ENCODE measurements at regions not wholly inside any gene's neighbourhood (a gene's known extent, or its start where the extent isn't known, plus 50 kb on each side); places are given as distances from the start of the nearest gene placed in this dataset.

DNA sequence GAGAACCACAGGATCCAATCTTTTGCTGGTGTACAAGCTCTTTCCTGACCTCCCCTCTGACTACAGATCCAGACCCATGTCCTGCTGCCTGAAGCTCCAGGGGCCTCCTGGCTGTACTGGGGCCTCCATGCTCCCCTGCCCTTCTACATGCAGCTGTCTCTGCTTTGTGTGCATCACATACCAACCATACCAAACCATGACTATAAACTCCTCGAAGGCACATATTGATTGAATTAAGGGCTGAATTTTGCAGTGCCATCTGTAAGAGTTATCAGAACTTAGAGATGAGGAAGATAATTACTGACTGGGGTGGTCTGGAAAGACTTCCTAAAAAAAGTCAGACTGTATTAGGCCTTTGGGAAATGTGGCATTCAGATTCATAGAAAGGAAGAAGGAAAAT lies 139.9 kb upstream of the CXCR4 start:
- DNase-seq, result no peak
- no peak overlapping the region for H3K4me3 Mint-ChIP-seq
- H3K27ac Mint-ChIP-seq, result no peak overlapping the region
- H3K36me3 Mint-ChIP-seq, result no peaks in the 10 kb centered on the region
- Histone ChIP-seq H3K27me3 (ENCODE audit: control insufficient read depth, insufficient read depth, low read length) (no peaks in the 10 kb centered on the region), H3K9me3 (ENCODE audit: control insufficient read depth, insufficient read depth, low read length) (no peaks in the 10 kb centered on the region), H3K36me3 (ENCODE audit: control insufficient read depth, insufficient read depth, low read length) (no peaks in the 10 kb centered on the region), H3K4me1 (ENCODE audit: control insufficient read depth, insufficient read depth, low read length) (peaks cover 14% of the 10 kb centered on the region), H3K4me3 (ENCODE audit: low read length) (no peak overlapping the region), H3K27ac (ENCODE audit: low read length) (no peak overlapping the region)
- intact Hi-C loops (cut with micrococcal nuclease), result no loop called here
- H3K27me3 Mint-ChIP-seq (ENCODE audit: low read depth in 2 of 2), result peaks cover 0 to 8% of the 10 kb centered on the region in 2 donors
- no peak for ATAC-seq
- WGBS (ENCODE audit: insufficient coverage), result 100% methylated on average over 1 of the region's 1 CpG
- H3K9me3 Mint-ChIP-seq, result no peaks in the 10 kb centered on the region
- TF ChIP-seq, protein P1, sequence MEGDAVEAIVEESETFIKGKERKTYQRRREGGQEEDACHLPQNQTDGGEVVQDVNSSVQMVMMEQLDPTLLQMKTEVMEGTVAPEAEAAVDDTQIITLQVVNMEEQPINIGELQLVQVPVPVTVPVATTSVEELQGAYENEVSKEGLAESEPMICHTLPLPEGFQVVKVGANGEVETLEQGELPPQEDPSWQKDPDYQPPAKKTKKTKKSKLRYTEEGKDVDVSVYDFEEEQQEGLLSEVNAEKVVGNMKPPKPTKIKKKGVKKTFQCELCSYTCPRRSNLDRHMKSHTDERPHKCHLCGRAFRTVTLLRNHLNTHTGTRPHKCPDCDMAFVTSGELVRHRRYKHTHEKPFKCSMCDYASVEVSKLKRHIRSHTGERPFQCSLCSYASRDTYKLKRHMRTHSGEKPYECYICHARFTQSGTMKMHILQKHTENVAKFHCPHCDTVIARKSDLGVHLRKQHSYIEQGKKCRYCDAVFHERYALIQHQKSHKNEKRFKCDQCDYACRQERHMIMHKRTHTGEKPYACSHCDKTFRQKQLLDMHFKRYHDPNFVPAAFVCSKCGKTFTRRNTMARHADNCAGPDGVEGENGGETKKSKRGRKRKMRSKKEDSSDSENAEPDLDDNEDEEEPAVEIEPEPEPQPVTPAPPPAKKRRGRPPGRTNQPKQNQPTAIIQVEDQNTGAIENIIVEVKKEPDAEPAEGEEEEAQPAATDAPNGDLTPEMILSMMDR (IDR thresholded peaks at IDR 0.05), result no peak
- no peaks in the 10 kb centered on the region for H3K4me1 Mint-ChIP-seq

DNA sequence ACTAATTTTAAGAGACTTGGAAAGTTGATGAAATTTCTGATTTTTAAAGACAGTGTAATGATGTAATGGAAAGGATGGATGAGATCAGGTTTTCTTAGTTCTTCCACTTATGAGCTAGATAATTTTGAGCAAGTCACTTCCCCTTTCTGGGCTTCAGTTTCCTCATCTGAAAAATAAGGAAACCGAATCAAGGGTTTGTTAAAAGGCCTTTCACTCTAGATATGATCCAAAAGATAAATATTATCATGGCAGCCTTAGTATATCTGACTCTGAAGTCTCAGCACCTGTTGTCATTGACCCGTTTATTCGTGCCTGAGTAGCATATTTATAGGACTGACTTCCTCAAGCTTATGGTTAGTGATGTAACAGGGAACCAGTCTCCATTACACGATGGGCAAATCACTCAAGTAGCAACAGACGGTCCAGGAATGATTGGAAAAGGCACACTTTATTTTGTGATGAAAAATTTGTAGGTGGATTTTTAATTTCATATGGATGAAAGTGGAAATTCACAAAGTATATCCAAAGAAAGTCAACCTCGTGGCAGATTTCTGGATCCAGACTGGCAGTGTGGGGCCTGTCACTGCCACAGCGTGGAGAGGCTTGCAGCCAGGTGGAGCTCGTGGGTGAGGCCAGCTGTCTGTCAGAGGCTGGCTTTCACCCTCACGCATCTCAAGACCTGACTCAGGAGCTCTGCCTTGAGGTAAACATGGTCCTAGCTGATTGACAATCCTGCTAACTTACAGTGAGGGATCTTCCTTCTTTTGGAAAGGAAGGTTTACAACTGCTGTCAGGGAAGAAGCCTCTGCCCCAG lies 137.9 kb upstream of the CXCR4 start:
- H3K9me3 Mint-ChIP-seq, result no peaks in the 10 kb centered on the region
- Histone ChIP-seq H3K36me3 (ENCODE audit: control insufficient read depth, insufficient read depth, low read length) (no peaks in the 10 kb centered on the region), H3K27me3 (ENCODE audit: control insufficient read depth, insufficient read depth, low read length) (no peaks in the 10 kb centered on the region), H3K9me3 (ENCODE audit: control insufficient read depth, insufficient read depth, low read length) (no peaks in the 10 kb centered on the region), H3K4me3 (ENCODE audit: low read length) (no peak overlapping the region), H3K27ac (ENCODE audit: low read length) (peak overlapping the region; percentile 23), H3K4me1 (ENCODE audit: control insufficient read depth, insufficient read depth, low read length) (peaks cover 17% of the 10 kb centered on the region)
- WGBS (ENCODE audit: insufficient coverage), result 62% methylated on average over 9 of the region's 9 CpGs
- H3K36me3 Mint-ChIP-seq, result no peaks in the 10 kb centered on the region
- ATAC-seq, result peak in 2 of 3 donors; percentile 24 to 85
- intact Hi-C loops (cut with micrococcal nuclease), result no loop called here
- H3K4me3 Mint-ChIP-seq, result no peak overlapping the region
- peaks cover 14% of the 10 kb centered on the region in 2 donors for H3K4me1 Mint-ChIP-seq
- no peak overlapping the region for H3K27ac Mint-ChIP-seq
- TF ChIP-seq, protein P1 (IDR thresholded peaks at IDR 0.05), result no peak
- peak in 1 of 2 donors; percentile 62 for DNase-seq
- H3K27me3 Mint-ChIP-seq (ENCODE audit: low read depth in 2 of 2), result peaks cover 8% of the 10 kb centered on the region in 2 donors

DNA sequence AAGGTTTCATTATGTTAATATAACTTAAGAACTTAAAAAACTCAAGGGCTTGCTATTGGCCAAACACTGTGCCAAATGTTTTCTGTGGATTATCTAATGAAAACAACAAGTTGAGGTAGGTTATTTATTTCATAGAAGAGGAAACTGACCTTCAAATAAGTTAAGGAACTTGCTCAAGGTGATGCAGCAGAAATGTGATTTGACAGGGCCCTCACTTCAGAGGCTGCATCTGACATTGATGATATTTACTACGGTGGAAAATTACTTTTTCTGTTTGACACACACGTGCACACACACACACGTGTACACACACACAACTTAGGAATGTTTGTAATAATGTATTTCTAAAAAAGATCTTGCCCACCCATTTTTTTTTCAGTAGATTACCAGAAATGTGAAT lies 137.2 kb upstream of the CXCR4 start:
- Mint-ChIP-seq H3K27ac (no peak overlapping the region), H3K9me3 (no peaks in the 10 kb centered on the region), H3K4me1 (peaks cover 21% of the 10 kb centered on the region in 2 donors), H3K36me3 (no peaks in the 10 kb centered on the region), H3K4me3 (no peak overlapping the region), H3K27me3 (ENCODE audit: low read depth in 2 of 2) (peaks cover 8% of the 10 kb centered on the region in 2 donors)
- peaks cover 17% of the 10 kb centered on the region for H3K4me1 ChIP-seq (ENCODE audit: control insufficient read depth, insufficient read depth, low read length)
- H3K36me3 ChIP-seq (ENCODE audit: control insufficient read depth, insufficient read depth, low read length), result no peaks in the 10 kb centered on the region
- TF ChIP-seq, protein P1 (IDR thresholded peaks at IDR 0.05), result no peak
- H3K4me3 ChIP-seq (ENCODE audit: low read length), result no peak overlapping the region
- WGBS (ENCODE audit: insufficient coverage), result no CpG with 5 or more reads among the region's 3 CpGs
- peak overlapping the region; percentile 34 for H3K27ac ChIP-seq (ENCODE audit: low read length)
- ATAC-seq (no peak), DNase-seq (no peak)
- H3K9me3 ChIP-seq (ENCODE audit: control insufficient read depth, insufficient read depth, low read length), result no peaks in the 10 kb centered on the region
- no peaks in the 10 kb centered on the region for H3K27me3 ChIP-seq (ENCODE audit: control insufficient read depth, insufficient read depth, low read length)
- intact Hi-C loops (cut with micrococcal nuclease), result no loop called here

DNA sequence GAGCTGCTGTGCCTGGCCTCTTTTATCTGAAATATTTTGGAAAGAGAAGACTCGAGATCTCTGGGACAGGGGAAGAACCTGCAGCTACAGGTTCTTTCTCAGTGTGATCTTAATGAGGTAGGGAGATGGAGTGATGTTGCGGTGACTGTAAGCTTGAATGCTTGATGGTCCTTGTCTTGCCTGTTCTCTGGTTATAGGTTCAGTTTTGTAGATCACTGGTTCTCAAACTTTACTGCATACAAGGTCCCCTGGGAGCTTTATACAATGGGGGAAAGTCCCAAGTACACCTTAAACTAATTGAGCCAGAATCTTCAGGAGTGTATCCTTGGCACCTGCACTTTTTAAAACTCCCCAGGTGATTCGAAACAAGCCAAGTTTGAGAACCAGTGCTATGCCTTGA lies 136.7 kb upstream of the CXCR4 start:
- peak overlapping the region; percentile 34 for H3K27ac ChIP-seq (ENCODE audit: low read length)

More for the DNA sequence above, 136.7 kb upstream of the CXCR4 start:
- Mint-ChIP-seq H3K27me3 (ENCODE audit: low read depth in 2 of 2) (peaks cover 8% of the 10 kb centered on the region in 2 donors), H3K9me3 (no peaks in the 10 kb centered on the region), H3K27ac (no peak overlapping the region), H3K4me1 (peaks cover 21 to 23% of the 10 kb centered on the region in 2 donors), H3K4me3 (no peak overlapping the region), H3K36me3 (no peaks in the 10 kb centered on the region)
- no peak for ATAC-seq
- no peaks in the 10 kb centered on the region for H3K36me3 ChIP-seq (ENCODE audit: control insufficient read depth, insufficient read depth, low read length)
- whole genome bisulfite sequencing (ENCODE audit: insufficient coverage), result 71% methylated on average over 2 of the region's 3 CpGs
- intact Hi-C loops (cut with micrococcal nuclease), result no loop called here
- H3K4me1 ChIP-seq (ENCODE audit: control insufficient read depth, insufficient read depth, low read length), result peaks cover 17% of the 10 kb centered on the region
- no peak overlapping the region for H3K4me3 ChIP-seq (ENCODE audit: low read length)
- TF ChIP-seq, protein P1 (IDR thresholded peaks at IDR 0.05), result no peak
- no peaks in the 10 kb centered on the region for H3K27me3 ChIP-seq (ENCODE audit: control insufficient read depth, insufficient read depth, low read length)
- no peaks in the 10 kb centered on the region for H3K9me3 ChIP-seq (ENCODE audit: control insufficient read depth, insufficient read depth, low read length)
- no peak for DNase-seq
